Peyer's patch (tissue), 4 donors: ENCODE measurements at regions not wholly inside any gene's neighbourhood (a gene's known extent, or its start where the extent isn't known, plus 50 kb on each side); places are given as distances from the start of the nearest gene placed in this dataset.

Experiments used
- CTCF ChIP-seq, 6 experiments: fragments of 450-650 bp in 4 of 6; fragments of 200-600 bp in 2 of 6; sonication (generic) in 1 of 6; IDR thresholded peaks; one replicate each; pipeline ENCODE4 v1.5.1; 2017 to 2019; ENCODE audit warnings: antibody characterized with exemption in 6 of 6, mild to moderate bottlenecking in 3 of 6, moderate library complexity in 1 of 6
- POLR2A ChIP-seq, 2 donors: fragments of 450-650 bp; IDR thresholded peaks; one replicate each; pipeline ENCODE4 v1.5.1; 2017; ENCODE audit warnings: antibody characterized with exemption in 2 of 2, mild to moderate bottlenecking in 2 of 2, moderate library complexity in 2 of 2

- TF ChIP-seq CTCF (IDR thresholded peaks at IDR 0.05) (no peak), POLR2A (IDR thresholded peaks at IDR 0.05) (no peak)
These were observed 81.8 kb downstream of the MID1IP1 start for GRCh38 chrX:38882894-38883626.
